K562 (cell line): ENCODE measurements at regions not wholly inside any gene's neighbourhood (a gene's known extent, or its start where the extent isn't known, plus 50 kb on each side); places are given as distances from the start of the nearest gene placed in this dataset.

Source experiments
- ATAC-seq: fragments of 200-7000 bp; cut with Tn5 transposase; 3 replicates; pipeline ENCODE4 v1.9.1; 2020; ENCODE audit warnings: moderate library complexity
- BruUV-seq: library from RNA; stranded (reverse); fragments of 400-500 nt; replicated peaks from 2 replicates; lab custom pipeline; 2021; lab: Mats Ljungman, UMichigan
- CTCF ChIA-PET: fragments of 300-600 bp; formaldehyde crosslinking; extraction: SDS; loops from one replicate; lab custom pipeline; 2021; ENCODE audit warnings: low intra/inter-chr PET ratio; lab: Yijun Ruan, JAX
- POLR2A ChIA-PET: fragments of 300-600, 350-650 bp; sonication (Branson Sonifier 250); formaldehyde crosslinking; extraction: SDS; loops from one replicate; lab custom pipeline; 2021; ENCODE audit warnings: antibody characterized with exemption, inconsistent platforms; lab: Yijun Ruan, JAX
- DNase-seq, 4 experiments: peaks; one replicate each; pipeline versions ENCODE4 v3.0.0 to v3.0.0-alpha.2; 2011 to 2018; ENCODE audit warnings: low spot score in 3 of 4, mixed read lengths in 3 of 4; ENCODE audit errors: extremely low read depth in 1 of 4
- FAIRE-seq: peaks from 2 replicates; lab custom pipeline; 2011; peaks lifted over from hg19 to GRCh38; lab: Jason Lieb, UNC
- H2AFZ ChIP-seq: 2 replicates; pipeline ENCODE4 v1.6.0; 2011; ENCODE audit warnings: low read depth, low read length, control low read depth, inconsistent platforms
- H3K27ac ChIP-seq: fragments of 200-600 bp; 3 replicates; pipeline ENCODE4 v1.8.0; 2011; ENCODE audit warnings: low read depth, mild to moderate bottlenecking, control low read depth, inconsistent platforms, low read length, moderate library complexity, mixed read lengths; ENCODE audit errors: extremely low read depth
- H3K27me3 ChIP-seq, 2 experiments: fragments of 300-600 bp in 1 of 2; 2 replicates in 1 of 2; 3 replicates in 1 of 2; pipeline versions ENCODE4 v1.6.0 to v1.8.0; 2011; ENCODE audit warnings: inconsistent platforms in 2 of 2, low read length in 2 of 2, mild to moderate bottlenecking in 1 of 2, mixed read lengths in 1 of 2, moderate library complexity in 1 of 2; ENCODE audit not compliant: control insufficient read depth in 2 of 2, insufficient read depth in 2 of 2
- H3K36me3 ChIP-seq: fragments of 300-600 bp; 3 replicates; pipeline ENCODE4 v1.8.0; 2011; ENCODE audit warnings: mild to moderate bottlenecking, low read length, inconsistent platforms; ENCODE audit not compliant: control insufficient read depth, insufficient read depth
- H3K4me1 ChIP-seq, 2 experiments: fragments of 200-600 bp in 1 of 2; replicated peaks in 1 of 2; 2 replicates in 1 of 2; 3 replicates in 1 of 2; pipeline versions ENCODE4 v1.5.1 to v1.8.0; 2011; ENCODE audit warnings: inconsistent platforms in 2 of 2, low read length in 2 of 2, mild to moderate bottlenecking in 1 of 2, mixed read lengths in 1 of 2, moderate library complexity in 1 of 2; ENCODE audit not compliant: control insufficient read depth in 2 of 2, insufficient read depth in 2 of 2
- H3K4me2 ChIP-seq: 2 replicates; pipeline ENCODE4 v1.6.1; 2011; ENCODE audit warnings: low read length, control low read depth, inconsistent platforms, mixed read lengths; ENCODE audit not compliant: insufficient read depth
- H3K4me3 ChIP-seq: fragments of 200-600 bp; sonication (generic), shearing (Covaris generic); 2 replicates; pipeline ENCODE4 v1.5.1; 2016; ENCODE audit warnings: control low read depth, inconsistent platforms
- H3K79me2 ChIP-seq: fragments of 200-600 bp; 3 replicates; pipeline ENCODE4 v1.8.0; 2011; ENCODE audit warnings: low read length, inconsistent platforms; ENCODE audit not compliant: control insufficient read depth, insufficient read depth
- H3K9ac ChIP-seq, 2 experiments: 2 replicates each; pipeline versions ENCODE4 v1.6.0 to v1.6.1; 2011; ENCODE audit warnings: low read depth in 2 of 2, low read length in 2 of 2, control low read depth in 1 of 2, inconsistent platforms in 1 of 2, mild to moderate bottlenecking in 1 of 2, mixed read lengths in 1 of 2; ENCODE audit not compliant: insufficient read depth in 1 of 2
- H3K9me1 ChIP-seq: one replicate; pipeline ENCODE4 v1.6.0; 2011; ENCODE audit warnings: inconsistent platforms, mild to moderate bottlenecking, low read length, moderate library complexity; ENCODE audit not compliant: control insufficient read depth, insufficient read depth
- H3K9me3 ChIP-seq: replicated peaks from 2 replicates; pipeline ENCODE4 v1.5.1; 2011; ENCODE audit warnings: low read depth, low read length, inconsistent platforms; ENCODE audit not compliant: control insufficient read depth, insufficient read depth
- H4K20me1 ChIP-seq: replicated peaks from 2 replicates; pipeline ENCODE4 v1.6.1; 2011; ENCODE audit warnings: low read length, inconsistent platforms, mixed read lengths; ENCODE audit not compliant: control insufficient read depth, insufficient read depth
- CBX2 ChIP-seq: fragments of 200-600 bp; sonication (generic); IDR thresholded peaks from one replicate; pipeline ENCODE4 v1.6.1; 2012; ENCODE audit warnings: mild to moderate bottlenecking, low read length, inconsistent platforms; ENCODE audit not compliant: insufficient read depth, poor library complexity, severe bottlenecking
- CC2D1A ChIP-seq: fragments of 450-650 bp; IDR thresholded peaks from 2 replicates; pipeline ENCODE4 v1.6.1; 2017; ENCODE audit warnings: mild to moderate bottlenecking
- ELF2 ChIP-seq: fragments of 250-450 bp; sonication (Bioruptor Pico); IDR thresholded peaks from 2 replicates; pipeline ENCODE4 v1.5.0; 2021; ENCODE audit warnings: mild to moderate bottlenecking
- NR3C1 ChIP-seq: sonication (generic); formaldehyde crosslinking; IDR thresholded peaks from 2 replicates; pipeline ENCODE4 v1.8.1; 2022; ENCODE audit warnings: missing genetic modification reagents
- POLR2AphosphoS2 ChIP-seq: IDR thresholded peaks from 2 replicates; pipeline ENCODE4 v1.6.1; 2012; ENCODE audit warnings: low read length, improper control_type of control experiment
- PPARD ChIP-seq: fragments of 250-450 bp; sonication (Bioruptor Pico); IDR thresholded peaks from 2 replicates; pipeline ENCODE4 v1.8.0; 2022; ENCODE audit warnings: inconsistent platforms, mild to moderate bottlenecking, moderate library complexity
- RHOXF2B ChIP-seq: fragments of 250-450 bp; sonication (Bioruptor Pico); conservative IDR thresholded peaks from 2 replicates; pipeline ENCODE4 v1.5.1; 2021
- SFPQ ChIP-seq: fragments of 200-400 bp; formaldehyde crosslinking; IDR thresholded peaks from 2 replicates; pipeline ENCODE4 v1.6.1; 2017; ENCODE audit warnings: mild to moderate bottlenecking, low read depth, low read length, moderate library complexity
- U2AF2 ChIP-seq: fragments of 200-400 bp; formaldehyde crosslinking; optimal IDR thresholded peaks from 2 replicates; pipeline ENCODE3; 2017; ENCODE audit warnings: low read depth, mild to moderate bottlenecking, low read length
- YBX1 ChIP-seq: fragments of 450-650 bp; IDR thresholded peaks from 2 replicates; pipeline ENCODE4 v1.7.1; 2016; ENCODE audit warnings: mild to moderate bottlenecking
- ZBTB9 ChIP-seq: fragments of 450-650 bp; formaldehyde crosslinking; IDR thresholded peaks from 2 replicates; pipeline ENCODE4 v1.4.0; 2020; ENCODE audit warnings: mild to moderate bottlenecking, moderate library complexity
- ZFP91 ChIP-seq: sonication (generic); formaldehyde crosslinking; IDR thresholded peaks from 2 replicates; pipeline ENCODE4 v1.8.0; 2022; ENCODE audit warnings: mild to moderate bottlenecking, missing genetic modification reagents
- ZNF121 ChIP-seq: sonication (generic); formaldehyde crosslinking; conservative IDR thresholded peaks from 2 replicates; pipeline ENCODE4 v1.8.0; 2022; ENCODE audit warnings: missing genetic modification reagents
- WGBS: fragments of 100-300 bp; shearing (Covaris generic); methylation state at CpG from one replicate; pipeline ENCODE4 v1.1.6; 2016; ENCODE audit warnings: low coverage, mixed read lengths; ENCODE audit not compliant: insufficient coverage; ENCODE audit errors: missing lambda C conversion rate; 5-methylcytosine and 5-hydroxymethylcytosine counted together
- in situ Hi-C: fragments of 300-500 bp; cut with MboI; formaldehyde crosslinking; loops from 4 replicates; pipeline ENCODE4 v1.15.0; 2018; ENCODE audit warnings: inconsistent platforms, mixed read lengths
- intact Hi-C: fragments of 100-400 bp; cut with micrococcal nuclease; formaldehyde crosslinking; loops from 2 replicates; pipeline ENCODE4 v1.14.2; 2022
- TF ChIP-seq, protein P1 (sequence below): fragments of 450-650 bp; formaldehyde crosslinking; conservative IDR thresholded peaks from 2 replicates; pipeline ENCODE4 v1.4.0; 2022; ENCODE audit warnings: mild to moderate bottlenecking, missing genetic modification characterization
- TF ChIP-seq, protein P2 (sequence below): fragments of 450-650 bp; conservative IDR thresholded peaks from 2 replicates; pipeline ENCODE4 v1.6.1; 2016; ENCODE audit warnings: missing genetic modification characterization, low read depth, mild to moderate bottlenecking, missing compliant biosample characterization, moderate library complexity

- H3K9ac ChIP-seq: no peak overlapping the region
- 16% methylated on average over 3 of the region's 3 CpGs for WGBS
- no peaks in the 10 kb centered on the region for H3K27me3 ChIP-seq
- ATAC-seq: no peak
- CTCF ChIA-PET: no interaction called here
- H4K20me1 ChIP-seq: no peaks in the 10 kb centered on the region
- in situ Hi-C loops: no loop called here
- no peak for DNase-seq
- H3K79me2 ChIP-seq: no peaks in the 10 kb centered on the region
- H3K9me1 ChIP-seq: no peaks in the 10 kb centered on the region
- H3K4me1 ChIP-seq: no peaks in the 10 kb centered on the region
- no peak for FAIRE-seq
- H3K9me3 ChIP-seq: no peaks in the 10 kb centered on the region
- no peaks in the 10 kb centered on the region for H3K36me3 ChIP-seq
- no peak overlapping the region for H3K4me3 ChIP-seq
- intact Hi-C loops: no loop called here
- H2AFZ ChIP-seq: no peak overlapping the region
- BruUV-seq: no TSS peak
- POLR2A ChIA-PET: no interaction called here
- no peak overlapping the region for H3K27ac ChIP-seq
- H3K4me2 ChIP-seq: no peak overlapping the region
- TF ChIP-seq POLR2AphosphoS2: no peak
- no peak for TF ChIP-seq NR3C1
- TF ChIP-seq ZNF121: no peak
- TF ChIP-seq ELF2 (CRISPR knock-in tag): no peak
- no peak for TF ChIP-seq PPARD
- TF ChIP-seq RHOXF2B: no peak
- TF ChIP-seq, protein P1, sequence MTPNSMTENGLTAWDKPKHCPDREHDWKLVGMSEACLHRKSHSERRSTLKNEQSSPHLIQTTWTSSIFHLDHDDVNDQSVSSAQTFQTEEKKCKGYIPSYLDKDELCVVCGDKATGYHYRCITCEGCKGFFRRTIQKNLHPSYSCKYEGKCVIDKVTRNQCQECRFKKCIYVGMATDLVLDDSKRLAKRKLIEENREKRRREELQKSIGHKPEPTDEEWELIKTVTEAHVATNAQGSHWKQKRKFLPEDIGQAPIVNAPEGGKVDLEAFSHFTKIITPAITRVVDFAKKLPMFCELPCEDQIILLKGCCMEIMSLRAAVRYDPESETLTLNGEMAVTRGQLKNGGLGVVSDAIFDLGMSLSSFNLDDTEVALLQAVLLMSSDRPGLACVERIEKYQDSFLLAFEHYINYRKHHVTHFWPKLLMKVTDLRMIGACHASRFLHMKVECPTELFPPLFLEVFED: no peak
- TF ChIP-seq, protein P2, sequence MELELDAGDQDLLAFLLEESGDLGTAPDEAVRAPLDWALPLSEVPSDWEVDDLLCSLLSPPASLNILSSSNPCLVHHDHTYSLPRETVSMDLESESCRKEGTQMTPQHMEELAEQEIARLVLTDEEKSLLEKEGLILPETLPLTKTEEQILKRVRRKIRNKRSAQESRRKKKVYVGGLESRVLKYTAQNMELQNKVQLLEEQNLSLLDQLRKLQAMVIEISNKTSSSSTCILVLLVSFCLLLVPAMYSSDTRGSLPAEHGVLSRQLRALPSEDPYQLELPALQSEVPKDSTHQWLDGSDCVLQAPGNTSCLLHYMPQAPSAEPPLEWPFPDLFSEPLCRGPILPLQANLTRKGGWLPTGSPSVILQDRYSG: no peak
- TF ChIP-seq CC2D1A: no peak
- no peak for TF ChIP-seq SFPQ
- no peak for TF ChIP-seq ZBTB9 (CRISPR knock-in tag)
- no peak for TF ChIP-seq YBX1
- no peak for TF ChIP-seq U2AF2
- TF ChIP-seq CBX2: no peak
- TF ChIP-seq ZFP91: no peak
Observed at GRCh38 chr9:12958279-12958678, 183.5 kb downstream of the LURAP1L start.
